ENCODE measurements at regions not wholly inside any gene's neighbourhood (a gene's known extent, or its start where the extent isn't known, plus 50 kb on each side); places are given as distances from the start of the nearest gene placed in this dataset.

DNA sequence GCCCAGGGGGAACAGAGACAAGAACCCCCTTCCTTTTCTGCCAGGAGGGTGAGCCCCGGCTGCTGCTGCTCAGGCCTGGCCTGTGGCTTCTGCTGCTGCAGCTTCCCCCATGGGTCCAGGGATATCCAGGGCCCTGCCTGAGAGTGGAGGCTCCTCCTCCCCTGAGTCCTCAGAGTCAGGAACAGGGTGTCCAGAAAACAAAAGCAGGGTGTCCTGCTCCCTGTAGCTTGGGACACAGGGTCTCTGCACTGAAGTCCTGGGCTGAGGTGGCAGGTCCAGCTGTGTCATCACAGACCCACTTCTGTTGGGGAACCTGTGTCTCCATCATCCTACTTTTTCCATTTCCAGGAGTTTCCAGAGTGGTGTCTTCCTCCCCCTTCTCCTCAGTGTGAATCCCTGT, 76.1 kb downstream of the ZNF280B start:
- WGBS, 2 donors = 80 to 100% methylated on average over 1 of the region's 1 CpG
- TF ChIP-seq CTCF (IDR thresholded peaks at IDR 0.05) = no peak
- TF ChIP-seq EP300 (IDR thresholded peaks at IDR 0.05) = peak in 1 of 4 donors; percentile 55
- ATAC-seq (ENCODE audit: low FRiP score in 2 of 2) (no peak), DNase-seq (peak in 1 of 2 donors; percentile 30)
- Histone ChIP-seq H3K36me3 (no peaks in the 10 kb centered on the region), H3K9me3 (no peaks in the 10 kb centered on the region), H3K27me3 (no peaks in the 10 kb centered on the region), H3K4me3 (no peak overlapping the region), H3K27ac (no peak overlapping the region), H3K4me1 (no peaks in the 10 kb centered on the region)

- Histone ChIP-seq H3K9me3 (no peaks in the 10 kb centered on the region), H3K36me3 (no peaks in the 10 kb centered on the region), H3K27ac (no peak overlapping the region), H3K27me3 (no peaks in the 10 kb centered on the region), H3K4me3 (no peak overlapping the region), H3K4me1 (no peaks in the 10 kb centered on the region)
- WGBS, 2 donors = 77 to 83% methylated on average over 3 of the region's 3 CpGs
- TF ChIP-seq POLR2A (IDR thresholded peaks at IDR 0.05) (no peak), POLR2AphosphoS5 (IDR thresholded peaks at IDR 0.05) (no peak), EP300 (IDR thresholded peaks at IDR 0.05) (no peak), CTCF (IDR thresholded peaks at IDR 0.05) (no peak)
- DNase-seq (no peak), ATAC-seq (ENCODE audit: low FRiP score in 2 of 2) (no peak)
These were observed 75.6 kb downstream of the ZNF280B start for GRCh38 chr22:22432937-22433336.

DNA sequence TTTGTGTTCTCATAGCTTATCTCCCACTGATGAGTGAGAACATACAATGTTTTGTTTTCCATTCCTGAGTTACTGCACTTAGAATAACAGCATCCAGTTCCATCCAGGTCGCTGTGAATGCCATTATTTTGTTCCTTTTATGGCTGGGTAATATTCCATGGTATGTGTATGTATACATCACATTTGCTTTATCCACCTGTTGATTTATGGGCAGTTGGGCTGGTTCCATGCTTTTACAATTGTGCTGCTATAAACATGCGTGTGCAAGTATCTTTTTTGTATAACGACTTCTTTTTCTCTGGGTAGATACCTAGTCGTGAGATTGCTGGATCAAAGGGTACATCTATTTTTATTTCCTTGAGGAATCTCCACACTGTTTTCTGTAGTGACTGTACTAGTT, 74.8 kb downstream of the ZNF280B start:
- WGBS, 2 donors = 66 to 70% methylated on average over 4 of the region's 4 CpGs
- TF ChIP-seq EP300 (IDR thresholded peaks at IDR 0.05) (no peak), CTCF (IDR thresholded peaks at IDR 0.05) (no peak), POLR2A (IDR thresholded peaks at IDR 0.05) (no peak)
- no peak overlapping the region for H3K4me3 ChIP-seq
- no peaks in the 10 kb centered on the region for H3K9me3 ChIP-seq
- H3K27ac ChIP-seq = no peak overlapping the region
- ATAC-seq (ENCODE audit: low FRiP score in 2 of 2) (no peak), DNase-seq (no peak)
- H3K36me3 ChIP-seq = no peaks in the 10 kb centered on the region
- no peaks in the 10 kb centered on the region for H3K27me3 ChIP-seq
- H3K4me1 ChIP-seq = no peaks in the 10 kb centered on the region

Small RNA genes in the stretch of these regions (small RNA-seq; reads per million reads assigned to genes)
- gene AC245291.3 = 0 reads per million in 4 donors
- gene IGLVVII-41-1 = 0 reads per million in 4 donors

All from upper lobe of left lung (tissue), 6 donors.